ENCODE measurements at regions not wholly inside any gene's neighbourhood (a gene's known extent, or its start where the extent isn't known, plus 50 kb on each side); places are given as distances from the start of the nearest gene placed in this dataset.
"Not testable (repeated sequence)": the region's sequence is repeated elsewhere in the genome, so short reads cannot be mapped to it uniquely, and the experiment has no call there.

DNA sequence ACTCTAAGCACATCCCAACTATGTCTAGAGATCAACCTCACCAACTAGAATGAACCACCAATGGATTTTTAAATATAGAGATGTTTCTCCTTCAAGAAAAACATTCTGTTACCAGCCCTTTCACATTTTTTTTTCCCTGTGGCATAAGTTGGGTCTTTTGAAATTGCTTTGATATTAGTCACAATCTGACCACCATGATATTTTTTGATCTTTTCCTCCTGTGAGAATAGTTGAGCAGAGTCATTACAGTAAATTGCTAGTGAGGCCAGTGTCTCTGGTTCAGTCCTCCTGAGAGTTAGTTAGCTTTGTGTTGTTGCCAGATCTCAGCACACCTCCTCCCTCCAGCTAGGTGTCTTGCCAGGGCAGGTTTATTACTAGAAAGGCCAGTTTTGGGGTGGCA, 79.7 kb upstream of the MYLIP start:
- H3K36me3 Mint-ChIP-seq (ENCODE audit: low read depth), result no peaks in the 10 kb centered on the region
- H3K9me3 Mint-ChIP-seq, result no peaks in the 10 kb centered on the region
- CTCF ChIA-PET, result no interaction called here
- H3K4me3 Mint-ChIP-seq, result no peak overlapping the region
- DNase-seq, result no peak
- H3K27ac Mint-ChIP-seq, result no peak overlapping the region
- peaks cover 9% of the 10 kb centered on the region for H3K27me3 Mint-ChIP-seq
- POLR2A ChIA-PET, result no interaction called here
- no peaks in the 10 kb centered on the region for H3K4me1 Mint-ChIP-seq

DNA sequence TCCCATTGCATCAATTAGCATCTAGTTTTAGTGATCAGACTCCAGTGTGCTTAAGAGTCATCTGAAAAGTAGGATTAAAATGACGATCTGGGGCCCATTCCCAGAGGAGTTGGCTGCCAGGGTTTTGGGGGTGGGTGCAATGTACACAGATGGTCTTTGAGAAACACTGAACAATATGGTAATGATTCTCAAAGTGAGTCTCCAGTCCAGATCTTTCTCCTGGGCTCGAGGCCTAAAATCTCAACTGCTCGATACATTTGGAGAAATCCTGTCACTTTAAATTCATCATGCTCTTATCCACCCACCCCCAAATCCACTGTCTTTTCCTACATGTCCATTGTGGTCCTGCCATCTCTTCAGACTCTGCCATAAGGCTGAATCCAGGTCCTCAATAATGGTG, 80.7 kb upstream of the MYLIP start:
- ChIA-PET POLR2A (no interaction called here), CTCF (no interaction called here)
- no peaks in the 10 kb centered on the region for H3K9me3 Mint-ChIP-seq
- H3K36me3 Mint-ChIP-seq (ENCODE audit: low read depth), result no peaks in the 10 kb centered on the region
- H3K27me3 Mint-ChIP-seq, result peaks cover 6% of the 10 kb centered on the region
- no peak for DNase-seq
- no peak overlapping the region for H3K4me3 Mint-ChIP-seq
- no peaks in the 10 kb centered on the region for H3K4me1 Mint-ChIP-seq
- no peak overlapping the region for H3K27ac Mint-ChIP-seq

DNA sequence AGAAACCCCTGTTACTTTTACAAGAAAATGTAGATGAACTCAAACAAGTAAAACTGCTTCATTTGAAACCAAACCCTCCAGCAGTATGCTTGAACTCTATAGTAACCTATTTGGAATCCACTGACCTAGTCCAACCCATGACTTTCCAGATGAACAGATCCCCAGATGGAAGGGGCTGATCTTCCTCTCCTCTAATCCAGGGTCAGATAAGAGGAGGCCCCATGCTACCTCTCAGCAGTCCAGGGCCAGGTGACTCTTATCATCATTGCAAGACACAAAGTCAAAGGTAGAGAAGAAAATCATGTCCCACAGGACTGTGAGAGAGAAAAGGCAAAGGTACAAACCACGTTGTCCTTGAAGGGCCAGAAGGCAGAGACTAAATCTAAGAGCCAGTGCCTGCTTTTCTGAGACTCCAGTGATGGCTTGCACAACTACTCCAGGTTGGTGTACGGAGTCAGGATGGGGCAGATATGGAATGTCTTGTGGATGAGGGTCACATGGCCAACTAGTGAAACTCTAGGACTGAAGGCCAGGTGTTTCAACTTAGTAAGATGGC, 81.4 kb upstream of the MYLIP start:
- POLR2A ChIA-PET, result no interaction called here
- H3K4me1 Mint-ChIP-seq, result no peaks in the 10 kb centered on the region
- no peaks in the 10 kb centered on the region for H3K9me3 Mint-ChIP-seq
- H3K27ac Mint-ChIP-seq, result no peak overlapping the region
- H3K27me3 Mint-ChIP-seq, result peaks cover 6% of the 10 kb centered on the region
- no peak overlapping the region for H3K4me3 Mint-ChIP-seq
- no peaks in the 10 kb centered on the region for H3K36me3 Mint-ChIP-seq (ENCODE audit: low read depth)
- DNase-seq, result no peak
- CTCF ChIA-PET, result no interaction called here

DNA sequence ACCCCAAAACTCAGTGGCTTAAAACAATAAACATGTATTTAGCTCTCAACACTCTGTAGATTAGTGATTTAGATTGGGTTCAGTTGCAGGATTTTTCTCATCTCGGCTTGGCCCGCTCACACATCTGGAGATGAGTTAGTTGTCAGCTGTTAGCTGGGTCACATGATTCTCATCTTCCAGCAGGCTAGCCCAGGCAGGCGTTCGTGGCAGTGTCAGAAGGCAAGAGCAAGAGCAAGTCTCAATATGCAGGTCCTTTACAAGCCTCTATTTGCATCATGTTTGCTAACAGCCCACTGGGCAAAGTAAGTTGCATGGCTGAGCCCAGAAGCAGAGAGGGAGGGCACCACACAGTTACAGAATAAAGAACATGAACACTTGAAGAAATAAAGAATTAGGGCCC, 83.6 kb upstream of the MYLIP start:
- no peaks in the 10 kb centered on the region for H3K4me1 Mint-ChIP-seq

DNA sequence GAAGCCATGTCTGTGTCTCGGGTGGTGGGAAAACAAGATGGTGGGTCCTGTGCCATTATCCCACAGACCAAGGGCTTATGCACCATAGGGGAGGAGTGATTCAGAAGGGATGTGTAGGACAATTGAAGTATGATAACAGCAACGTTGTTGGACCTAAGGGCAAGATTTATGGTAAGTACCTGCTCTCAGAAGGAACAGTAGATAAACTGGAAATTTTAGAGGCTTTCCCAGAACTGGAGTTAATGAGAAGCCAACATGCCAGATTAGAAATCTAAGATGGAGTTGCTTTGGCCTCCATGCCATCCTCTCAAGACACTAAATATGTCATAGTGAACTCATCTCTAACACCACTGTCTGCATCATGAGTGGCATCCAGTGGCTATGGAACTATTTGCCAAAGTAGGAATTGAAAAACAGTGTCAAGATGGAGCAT, 84.7 kb upstream of the MYLIP start:
- H3K4me1 Mint-ChIP-seq, result no peaks in the 10 kb centered on the region
- ChIA-PET POLR2A (no interaction called here), CTCF (no interaction called here)
- H3K27me3 Mint-ChIP-seq, result peaks cover 2% of the 10 kb centered on the region
- H3K36me3 Mint-ChIP-seq (ENCODE audit: low read depth), result no peaks in the 10 kb centered on the region
- H3K27ac Mint-ChIP-seq, result no peak overlapping the region
- DNase-seq, result no peak
- no peaks in the 10 kb centered on the region for H3K9me3 Mint-ChIP-seq
- no peak overlapping the region for H3K4me3 Mint-ChIP-seq

More for the DNA sequence above, 83.6 kb upstream of the MYLIP start:
- POLR2A ChIA-PET, result no interaction called here
- CTCF ChIA-PET, result no interaction called here
- H3K4me3 Mint-ChIP-seq, result no peak overlapping the region
- no peak overlapping the region for H3K27ac Mint-ChIP-seq
- H3K27me3 Mint-ChIP-seq, result peaks cover 4% of the 10 kb centered on the region
- no peak for DNase-seq
- no peaks in the 10 kb centered on the region for H3K9me3 Mint-ChIP-seq
- no peaks in the 10 kb centered on the region for H3K36me3 Mint-ChIP-seq (ENCODE audit: low read depth)

DNA sequence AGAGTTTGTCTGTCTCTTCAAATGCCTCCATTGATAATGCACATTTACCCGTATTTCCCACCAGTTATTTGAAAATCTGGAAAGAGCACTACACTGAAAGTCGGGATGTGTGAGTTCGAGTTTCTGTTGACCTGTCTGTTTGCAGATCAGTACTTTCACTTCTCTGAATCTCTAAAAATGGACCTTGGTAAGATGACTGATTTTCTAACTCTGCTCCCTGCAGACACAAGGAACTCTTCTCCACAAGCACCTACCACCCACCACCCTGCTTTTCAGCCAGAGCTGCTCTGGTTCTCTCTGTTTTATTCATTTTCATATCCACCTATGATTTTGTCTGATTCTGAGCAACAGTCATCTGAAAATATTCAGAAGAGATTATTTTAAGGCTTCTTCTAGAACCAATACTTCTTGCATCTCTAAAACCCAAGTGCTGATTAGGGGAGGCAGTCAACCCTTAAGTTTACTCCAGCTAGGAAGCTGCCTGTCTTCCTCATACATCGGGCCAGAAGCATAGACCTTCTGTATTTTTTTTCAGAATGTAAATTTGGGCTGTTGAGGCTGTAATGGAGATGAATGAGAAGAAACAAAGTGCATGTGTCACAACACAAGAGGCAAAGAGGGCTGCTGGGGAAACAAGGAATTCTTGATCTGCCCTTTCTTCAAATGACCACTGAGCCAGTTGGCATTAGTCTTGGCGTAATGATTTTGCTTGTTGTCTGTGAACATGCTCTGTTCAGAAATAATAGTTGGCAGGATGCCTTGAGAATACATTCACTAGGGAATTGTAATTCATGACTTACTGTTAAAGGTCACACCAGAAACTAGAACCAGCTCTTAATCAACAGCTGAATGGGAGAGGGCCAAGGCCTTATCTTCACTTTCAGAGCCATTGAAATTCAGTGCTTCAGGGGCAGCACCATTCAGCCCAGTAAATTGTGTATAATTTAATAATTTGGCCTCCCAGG, 85.4 kb upstream of the MYLIP start:
- H3K4me1 Mint-ChIP-seq, result no peaks in the 10 kb centered on the region
- no peak overlapping the region for H3K4me3 Mint-ChIP-seq
- ChIA-PET CTCF (no interaction called here), POLR2A (no interaction called here)
- H3K36me3 Mint-ChIP-seq (ENCODE audit: low read depth), result no peaks in the 10 kb centered on the region
- H3K9me3 Mint-ChIP-seq, result peaks cover 2% of the 10 kb centered on the region
- peaks cover 1% of the 10 kb centered on the region for H3K27me3 Mint-ChIP-seq
- H3K27ac Mint-ChIP-seq, result no peak overlapping the region
- no peak for DNase-seq

DNA sequence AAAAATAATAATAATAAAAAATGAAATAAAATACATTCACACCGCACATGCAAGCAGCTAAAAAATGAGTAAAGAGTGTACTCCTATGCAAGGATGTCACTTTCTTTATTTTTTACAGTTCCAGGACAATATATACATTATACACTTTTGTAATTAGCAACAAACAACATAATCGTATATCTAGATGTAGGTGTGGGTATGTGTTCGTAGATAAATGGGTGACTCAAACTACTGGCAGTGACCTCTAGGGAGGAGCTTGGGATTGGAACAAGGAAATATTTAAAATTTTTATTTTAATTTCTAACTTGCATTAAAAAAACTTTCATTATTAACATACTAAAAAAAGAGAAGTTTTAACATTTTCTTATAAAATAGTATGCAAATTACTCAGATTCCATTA, 86.1 kb upstream of the MYLIP start:
- no peaks in the 10 kb centered on the region for H3K4me1 Mint-ChIP-seq
- peaks cover 2% of the 10 kb centered on the region for H3K9me3 Mint-ChIP-seq
- DNase-seq, result no peak
- CTCF ChIA-PET, result no interaction called here
- H3K4me3 Mint-ChIP-seq, result no peak overlapping the region
- H3K27ac Mint-ChIP-seq, result no peak overlapping the region
- POLR2A ChIA-PET, result no interaction called here
- peaks cover 1% of the 10 kb centered on the region for H3K27me3 Mint-ChIP-seq
- no peaks in the 10 kb centered on the region for H3K36me3 Mint-ChIP-seq (ENCODE audit: low read depth)

DNA sequence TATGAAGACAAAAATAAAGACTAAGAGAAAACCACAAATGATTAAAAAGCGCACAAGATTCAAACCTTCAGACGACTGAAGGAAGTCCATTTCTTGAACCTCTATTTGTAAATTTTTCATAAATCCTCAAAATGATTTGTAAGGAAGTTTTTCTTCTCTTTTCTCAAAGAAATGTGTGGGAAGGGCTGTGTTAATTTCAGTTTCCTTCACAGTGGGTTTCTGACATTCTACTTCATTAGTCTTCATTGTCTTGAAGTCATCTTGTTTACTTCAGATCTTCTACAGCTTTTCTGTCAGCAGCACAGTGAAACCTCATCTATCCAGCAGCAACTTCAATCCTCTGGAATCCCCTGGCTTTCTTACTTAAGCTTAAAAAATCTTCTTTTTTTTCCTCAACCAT, 87.6 kb upstream of the MYLIP start:
- CTCF ChIA-PET, result no interaction called here
- Mint-ChIP-seq H3K4me1 (no peaks in the 10 kb centered on the region), H3K36me3 (ENCODE audit: low read depth) (no peaks in the 10 kb centered on the region), H3K9me3 (peaks cover 2% of the 10 kb centered on the region), H3K4me3 (no peak overlapping the region), H3K27me3 (peaks cover 1% of the 10 kb centered on the region), H3K27ac (no peak overlapping the region)
- DNase-seq, result no peak
- POLR2A ChIA-PET, result no interaction called here

DNA sequence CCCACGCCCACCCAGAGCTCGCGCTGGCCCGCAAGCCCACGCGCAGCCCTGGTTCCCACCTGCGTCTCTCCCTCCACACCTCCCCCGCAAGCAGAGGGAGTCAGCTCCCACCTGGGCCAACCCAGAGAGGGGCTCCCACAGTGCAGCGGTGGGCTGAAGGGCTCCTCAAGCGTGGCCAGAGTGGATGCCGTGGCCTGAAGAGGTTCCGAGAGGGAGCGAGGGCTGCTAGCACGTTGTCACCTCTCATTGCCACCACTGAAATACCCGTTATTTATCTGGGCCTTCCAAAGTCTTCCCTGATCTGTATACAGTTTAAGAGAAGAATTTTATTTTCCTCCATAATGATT, 88.3 kb upstream of the MYLIP start:
- peaks cover 2% of the 10 kb centered on the region for H3K9me3 Mint-ChIP-seq
- no peak overlapping the region for H3K4me3 Mint-ChIP-seq
- peaks cover 5% of the 10 kb centered on the region for H3K27me3 Mint-ChIP-seq
- H3K4me1 Mint-ChIP-seq, result no peaks in the 10 kb centered on the region
- no peaks in the 10 kb centered on the region for H3K36me3 Mint-ChIP-seq (ENCODE audit: low read depth)
- no peak overlapping the region for H3K27ac Mint-ChIP-seq
- ChIA-PET POLR2A (no interaction called here), CTCF (no interaction called here)
- DNase-seq, result no peak

DNA sequence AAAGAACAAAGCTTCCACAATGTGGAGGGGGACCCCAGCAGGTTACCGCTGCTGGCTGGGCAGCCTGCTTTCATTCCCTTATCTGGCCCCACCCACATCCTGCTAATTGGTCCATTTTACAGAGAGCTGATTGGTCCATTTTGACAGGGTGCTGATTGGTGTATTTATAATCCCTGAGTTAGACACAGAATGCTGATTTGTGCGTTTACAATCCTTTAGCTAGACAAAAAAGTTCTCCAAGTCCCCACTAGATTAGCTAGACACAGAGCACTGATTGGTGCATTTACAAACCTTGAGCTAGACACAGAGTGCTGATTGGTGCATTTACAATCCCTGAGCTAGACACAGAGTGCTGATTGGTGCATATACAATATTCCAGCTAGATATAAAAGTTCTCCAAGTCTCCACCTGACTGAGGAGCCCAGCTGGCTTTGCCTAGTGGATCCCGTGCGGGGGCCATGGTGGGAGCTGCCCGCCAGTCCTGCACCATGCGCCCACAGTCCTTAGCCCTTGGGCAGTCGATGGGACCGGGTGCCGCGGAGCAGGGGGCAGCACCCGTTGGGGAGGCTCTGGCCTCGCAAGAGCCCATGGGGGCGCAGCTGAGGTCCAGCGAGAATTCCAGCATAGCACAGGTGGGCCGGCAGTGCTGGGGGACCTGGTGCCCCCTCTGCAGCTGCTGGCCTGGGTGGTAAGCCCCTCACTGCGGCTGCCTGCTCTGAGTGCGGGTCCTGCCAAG, 88.8 kb upstream of the MYLIP start:
- H3K27me3 Mint-ChIP-seq; H3K4me3 Mint-ChIP-seq; H3K27ac Mint-ChIP-seq; H3K9me3 Mint-ChIP-seq; CTCF ChIA-PET; POLR2A ChIA-PET; H3K4me1 Mint-ChIP-seq; DNase-seq; H3K36me3 Mint-ChIP-seq (ENCODE audit: low read depth): not testable (repeated sequence)

DNA sequence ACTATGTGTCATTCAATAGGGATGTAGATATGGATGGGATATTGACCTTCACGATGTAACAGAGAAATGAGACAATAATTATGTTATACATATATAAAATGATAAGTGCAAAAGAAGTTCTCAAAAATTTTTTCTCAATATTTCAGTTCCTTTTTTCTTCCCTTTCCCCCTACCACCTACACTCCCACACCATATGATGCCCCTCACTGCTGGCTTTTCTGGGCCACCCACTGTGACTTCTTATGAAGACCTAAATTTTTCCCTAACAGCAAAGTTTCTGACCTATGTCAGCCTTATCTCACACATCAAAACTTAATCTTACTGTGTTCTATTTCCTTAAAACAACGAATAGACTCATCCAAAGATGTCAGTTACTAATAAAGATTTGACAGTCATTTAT, 89.9 kb upstream of the MYLIP start:
- H3K36me3 Mint-ChIP-seq (ENCODE audit: low read depth), result no peaks in the 10 kb centered on the region
- H3K4me1 Mint-ChIP-seq, result no peaks in the 10 kb centered on the region
- POLR2A ChIA-PET, result no interaction called here
- H3K9me3 Mint-ChIP-seq, result peaks cover 2% of the 10 kb centered on the region
- H3K4me3 Mint-ChIP-seq, result no peak overlapping the region
- H3K27me3 Mint-ChIP-seq, result peaks cover 6% of the 10 kb centered on the region
- DNase-seq, result no peak
- H3K27ac Mint-ChIP-seq, result no peak overlapping the region
- CTCF ChIA-PET, result no interaction called here

DNA sequence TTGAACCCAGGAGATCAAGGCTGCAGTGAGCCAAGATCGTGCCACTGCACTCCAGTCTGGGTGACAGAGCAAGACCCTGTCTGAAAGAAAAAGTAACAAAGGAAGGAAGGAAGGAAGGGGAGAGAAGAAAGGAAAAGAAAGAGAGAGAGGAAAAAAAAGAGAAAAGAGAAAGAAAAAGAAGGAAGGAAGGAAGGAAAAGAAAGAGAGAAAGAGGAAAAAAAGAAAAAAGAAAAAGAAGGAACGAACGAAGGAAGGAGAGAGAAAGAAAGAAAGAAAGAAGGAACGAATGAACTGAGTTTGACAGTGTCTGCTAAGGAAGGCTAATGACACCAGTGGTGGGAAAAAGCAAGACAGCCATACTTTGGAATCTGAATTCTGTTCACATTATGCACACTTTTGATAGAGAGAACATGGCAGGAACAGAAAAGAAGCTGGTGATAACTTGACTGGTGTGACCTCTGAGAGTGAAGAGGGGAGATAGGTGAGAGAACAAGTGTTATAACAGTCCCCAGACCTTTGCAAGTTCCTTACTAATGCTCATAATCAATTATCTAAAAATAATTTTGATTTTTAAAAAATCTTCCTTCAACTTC, 93.3 kb upstream of the MYLIP start:
- POLR2A ChIA-PET, result no interaction called here
- no peaks in the 10 kb centered on the region for H3K36me3 Mint-ChIP-seq (ENCODE audit: low read depth)
- CTCF ChIA-PET, result no interaction called here
- H3K4me3 Mint-ChIP-seq, result no peak overlapping the region
- DNase-seq, result no peak
- H3K4me1 Mint-ChIP-seq, result no peaks in the 10 kb centered on the region
- peaks cover 5% of the 10 kb centered on the region for H3K27me3 Mint-ChIP-seq
- peaks cover 4% of the 10 kb centered on the region for H3K9me3 Mint-ChIP-seq
- no peak overlapping the region for H3K27ac Mint-ChIP-seq

DNA sequence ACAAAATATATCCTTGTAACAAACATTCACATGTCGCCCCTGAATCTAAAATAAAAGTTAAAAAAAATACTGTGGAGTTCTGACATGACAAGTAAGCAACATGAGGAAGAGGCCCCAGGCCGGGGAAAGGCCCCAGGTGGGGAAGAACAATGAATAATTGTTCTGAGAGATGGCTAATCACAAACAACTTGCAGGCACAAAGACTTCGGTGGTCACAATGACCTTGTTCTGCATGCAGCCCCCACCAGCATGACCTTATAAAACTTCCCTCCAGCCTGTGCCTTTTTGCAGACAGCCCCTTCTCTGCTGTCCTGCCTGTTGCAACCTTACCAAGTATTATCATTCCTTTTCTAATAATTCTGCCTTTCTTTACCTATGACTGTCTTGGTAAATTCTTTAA, 95.7 kb upstream of the MYLIP start:
- H3K4me1 Mint-ChIP-seq, result no peaks in the 10 kb centered on the region
- H3K4me3 Mint-ChIP-seq, result no peak overlapping the region
- peaks cover 8% of the 10 kb centered on the region for H3K27me3 Mint-ChIP-seq
- ChIA-PET POLR2A (no interaction called here), CTCF (no interaction called here)
- no peak overlapping the region for H3K27ac Mint-ChIP-seq
- peaks cover 2% of the 10 kb centered on the region for H3K9me3 Mint-ChIP-seq
- DNase-seq, result no peak
- H3K36me3 Mint-ChIP-seq (ENCODE audit: low read depth), result no peaks in the 10 kb centered on the region

Data from activated CD4-positive, alpha-beta memory T cell treated with anti-CD3 and anti-CD28 coated beads, Interleukin-2, amount 10 ng/mL, durations not matched to agents 7 days and 5 days (primary cell).